B cell (primary cell): ENCODE measurements at regions not wholly inside any gene's neighbourhood (a gene's known extent, or its start where the extent isn't known, plus 50 kb on each side); places are given as distances from the start of the nearest gene placed in this dataset.

ENCODE experiments used
- EZH2 ChIP-seq: IDR thresholded peaks from 2 replicates; pipeline ENCODE4 v1.6.1; 2012; ENCODE audit warnings: borderline replicate concordance, low read depth, mild to moderate bottlenecking, moderate library complexity, low read length; ENCODE audit not compliant: insufficient read depth, poor library complexity, severe bottlenecking
- TF ChIP-seq, protein P1 (sequence below): fragments of 200-600 bp; IDR thresholded peaks from one replicate; pipeline ENCODE4 v1.8.0; 2022; ENCODE audit warnings: antibody characterized with exemption, mild to moderate bottlenecking

DNA sequence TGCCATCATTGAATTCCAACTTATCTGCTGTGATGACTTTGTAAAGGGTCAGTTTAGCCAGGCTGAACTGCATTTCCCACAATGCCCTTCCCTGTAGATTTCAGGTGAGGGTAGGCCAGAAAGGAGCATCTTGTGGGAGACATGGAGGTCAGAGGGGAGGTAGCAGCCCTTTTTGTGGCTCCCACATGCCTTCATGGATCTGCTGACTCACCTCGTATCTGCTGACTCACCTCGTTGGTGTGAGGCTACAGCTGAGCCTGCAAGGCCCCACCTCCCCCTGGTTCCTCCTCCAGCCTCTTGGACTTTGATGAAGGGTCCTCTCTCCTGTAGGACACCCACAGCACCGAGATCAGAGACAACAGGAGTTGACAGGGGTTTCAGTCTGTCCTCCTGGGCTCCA lies 102.5 kb downstream of the SALL1 start:
- no peak for TF ChIP-seq EZH2
- TF ChIP-seq, protein P1, sequence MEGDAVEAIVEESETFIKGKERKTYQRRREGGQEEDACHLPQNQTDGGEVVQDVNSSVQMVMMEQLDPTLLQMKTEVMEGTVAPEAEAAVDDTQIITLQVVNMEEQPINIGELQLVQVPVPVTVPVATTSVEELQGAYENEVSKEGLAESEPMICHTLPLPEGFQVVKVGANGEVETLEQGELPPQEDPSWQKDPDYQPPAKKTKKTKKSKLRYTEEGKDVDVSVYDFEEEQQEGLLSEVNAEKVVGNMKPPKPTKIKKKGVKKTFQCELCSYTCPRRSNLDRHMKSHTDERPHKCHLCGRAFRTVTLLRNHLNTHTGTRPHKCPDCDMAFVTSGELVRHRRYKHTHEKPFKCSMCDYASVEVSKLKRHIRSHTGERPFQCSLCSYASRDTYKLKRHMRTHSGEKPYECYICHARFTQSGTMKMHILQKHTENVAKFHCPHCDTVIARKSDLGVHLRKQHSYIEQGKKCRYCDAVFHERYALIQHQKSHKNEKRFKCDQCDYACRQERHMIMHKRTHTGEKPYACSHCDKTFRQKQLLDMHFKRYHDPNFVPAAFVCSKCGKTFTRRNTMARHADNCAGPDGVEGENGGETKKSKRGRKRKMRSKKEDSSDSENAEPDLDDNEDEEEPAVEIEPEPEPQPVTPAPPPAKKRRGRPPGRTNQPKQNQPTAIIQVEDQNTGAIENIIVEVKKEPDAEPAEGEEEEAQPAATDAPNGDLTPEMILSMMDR, result no peak
